ENCODE measurements at regions not wholly inside any gene's neighbourhood (a gene's known extent, or its start where the extent isn't known, plus 50 kb on each side); places are given as distances from the start of the nearest gene placed in this dataset.

DNA sequence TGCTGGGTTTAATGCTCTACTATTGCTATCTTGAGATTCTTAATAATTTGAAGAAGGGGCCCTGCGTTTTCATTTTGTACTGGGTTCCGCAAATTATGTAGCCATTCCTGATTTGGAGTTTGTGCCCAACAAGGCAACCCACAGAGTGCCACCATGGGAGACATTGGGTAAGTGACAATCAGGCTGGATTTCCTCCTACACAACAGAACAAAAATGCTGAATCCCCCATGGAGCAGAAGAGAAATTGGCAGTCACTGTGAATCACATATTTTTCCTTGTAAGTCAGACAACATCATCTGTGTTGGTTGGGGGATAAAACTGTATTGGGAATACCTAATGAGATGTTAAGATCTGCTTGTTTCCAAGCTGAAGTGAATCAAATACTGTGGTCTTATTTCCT lies 80.9 kb downstream of the CNGA2 start:
- TF ChIP-seq ARNT (IDR thresholded peaks at IDR 0.05), result no peak
- no peak for TF ChIP-seq L3MBTL2 (conservative IDR thresholded peaks at IDR 0.05)
- TF ChIP-seq PKNOX1 (IDR thresholded peaks at IDR 0.05), result no peak
- POLR2A ChIA-PET, result no interaction called here
- CTCF ChIA-PET, result no interaction called here
- DNase-seq (ENCODE audit: extremely low spot score), result no peak

- TF ChIP-seq NFRKB (IDR thresholded peaks at IDR 0.05) (no peak), FOXM1 (IDR thresholded peaks at IDR 0.05; ENCODE audit: borderline replicate concordance) (no peak), ARNT (IDR thresholded peaks at IDR 0.05) (no peak), FOXA1 (IDR thresholded peaks at IDR 0.05) (no peak), TARDBP (IDR thresholded peaks at IDR 0.05) (no peak), PKNOX1 (IDR thresholded peaks at IDR 0.05) (no peak), ELF4 (IDR thresholded peaks at IDR 0.05) (no peak), SP1 (IDR thresholded peaks at IDR 0.05) (no peak), SUZ12 (IDR thresholded peaks at IDR 0.05) (no peak), HDGF (IDR thresholded peaks at IDR 0.05; ENCODE audit: borderline replicate concordance) (no peak), LEF1 (IDR thresholded peaks at IDR 0.05; ENCODE audit: borderline replicate concordance) (no peak), BHLHE40 (IDR thresholded peaks at IDR 0.05; ENCODE audit: borderline replicate concordance) (no peak), L3MBTL2 (conservative IDR thresholded peaks at IDR 0.05) (no peak), FOXK2 (IDR thresholded peaks at IDR 0.05) (no peak), ZNF384 (IDR thresholded peaks at IDR 0.05) (no peak)
- no peak for DNase-seq (ENCODE audit: extremely low spot score)
- ChIA-PET CTCF (no interaction called here), POLR2A (no interaction called here)
Measured at GRCh38 chrX:151816934-151817333, 82.4 kb downstream of the CNGA2 start.

- CTCF ChIA-PET, result no interaction called here
- TF ChIP-seq SUZ12 (IDR thresholded peaks at IDR 0.05) (no peak), ARNT (IDR thresholded peaks at IDR 0.05) (no peak), HDGF (IDR thresholded peaks at IDR 0.05; ENCODE audit: borderline replicate concordance) (no peak), CTBP1 (IDR thresholded peaks at IDR 0.05; ENCODE audit: borderline replicate concordance) (no peak), NFRKB (IDR thresholded peaks at IDR 0.05) (no peak), ZNF384 (IDR thresholded peaks at IDR 0.05) (no peak), LEF1 (IDR thresholded peaks at IDR 0.05; ENCODE audit: borderline replicate concordance) (no peak), FOXA1 (IDR thresholded peaks at IDR 0.05) (no peak), FOXK2 (IDR thresholded peaks at IDR 0.05) (no peak), TARDBP (IDR thresholded peaks at IDR 0.05) (no peak), ELF4 (IDR thresholded peaks at IDR 0.05) (no peak), FOXM1 (IDR thresholded peaks at IDR 0.05; ENCODE audit: borderline replicate concordance) (no peak), L3MBTL2 (conservative IDR thresholded peaks at IDR 0.05) (no peak), SP1 (IDR thresholded peaks at IDR 0.05) (no peak), BHLHE40 (IDR thresholded peaks at IDR 0.05; ENCODE audit: borderline replicate concordance) (no peak)
- POLR2A ChIA-PET, result no interaction called here
- no peak for DNase-seq (ENCODE audit: extremely low spot score)
Measured at GRCh38 chrX:151818828-151819227, 84.3 kb downstream of the CNGA2 start.

GRCh38 chrX:151821226-151821625 lies 86.7 kb downstream of the CNGA2 start:
- no peak for TF ChIP-seq SP1 (IDR thresholded peaks at IDR 0.05)
- ChIA-PET POLR2A (no interaction called here), CTCF (no interaction called here)
- no peak for DNase-seq (ENCODE audit: extremely low spot score)

DNA sequence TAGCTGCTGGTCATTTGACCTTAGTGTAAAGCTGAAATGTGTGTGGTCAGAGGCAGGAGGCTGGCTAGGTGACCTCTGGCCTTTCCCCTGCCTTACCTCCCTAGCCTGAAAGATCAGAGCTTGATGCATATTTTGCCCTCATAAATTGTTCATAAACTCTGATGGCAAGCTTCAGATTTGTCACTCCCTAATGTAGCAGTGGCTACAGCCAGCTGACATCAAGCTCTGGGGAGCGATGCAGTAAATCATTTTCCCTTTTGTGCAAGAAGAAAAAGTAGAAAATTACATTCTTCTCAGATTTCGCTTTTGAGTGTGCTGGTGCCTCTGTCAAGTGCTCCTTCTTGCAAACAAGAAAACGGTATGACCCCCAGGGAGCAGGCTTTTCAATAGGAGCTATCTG lies 87.7 kb upstream of the MAGEA4 start:
- TF ChIP-seq HDGF (IDR thresholded peaks at IDR 0.05; ENCODE audit: borderline replicate concordance) (no peak), TARDBP (IDR thresholded peaks at IDR 0.05) (no peak), L3MBTL2 (conservative IDR thresholded peaks at IDR 0.05) (no peak), ARNT (IDR thresholded peaks at IDR 0.05) (no peak)
- no peak for DNase-seq (ENCODE audit: extremely low spot score)
- CTCF ChIA-PET, result no interaction called here
- POLR2A ChIA-PET, result no interaction called here

- POLR2A ChIA-PET, result no interaction called here
- DNase-seq (ENCODE audit: extremely low spot score), result no peak
- TF ChIP-seq SUZ12 (IDR thresholded peaks at IDR 0.05) (no peak), SP1 (IDR thresholded peaks at IDR 0.05) (no peak)
- CTCF ChIA-PET, result no interaction called here
Measured at GRCh38 chrX:151825925-151826485, 86.7 kb upstream of the MAGEA4 start.

- POLR2A ChIA-PET, result no interaction called here
- CTCF ChIA-PET, result no interaction called here
- DNase-seq (ENCODE audit: extremely low spot score), result no peak
- TF ChIP-seq FOXA1 (IDR thresholded peaks at IDR 0.05) (no peak), CTBP1 (IDR thresholded peaks at IDR 0.05; ENCODE audit: borderline replicate concordance) (no peak), FOXK2 (IDR thresholded peaks at IDR 0.05) (no peak), PKNOX1 (IDR thresholded peaks at IDR 0.05) (no peak), SP1 (IDR thresholded peaks at IDR 0.05) (no peak), ZNF384 (IDR thresholded peaks at IDR 0.05) (no peak), BHLHE40 (IDR thresholded peaks at IDR 0.05; ENCODE audit: borderline replicate concordance) (no peak), L3MBTL2 (conservative IDR thresholded peaks at IDR 0.05) (no peak), LEF1 (IDR thresholded peaks at IDR 0.05; ENCODE audit: borderline replicate concordance) (no peak), SUZ12 (IDR thresholded peaks at IDR 0.05) (no peak), ELF4 (IDR thresholded peaks at IDR 0.05) (no peak), FOXM1 (IDR thresholded peaks at IDR 0.05; ENCODE audit: borderline replicate concordance) (no peak), HDGF (IDR thresholded peaks at IDR 0.05; ENCODE audit: borderline replicate concordance) (no peak)
Measured at GRCh38 chrX:151828439-151829080, 84.1 kb upstream of the MAGEA4 start.

Measured in HEK293T (cell line).